GM21423 (cell line): ENCODE measurements at regions not wholly inside any gene's neighbourhood (a gene's known extent, or its start where the extent isn't known, plus 50 kb on each side); places are given as distances from the start of the nearest gene placed in this dataset.
A peak's percentile ranks its signal among the peaks of the same experiment; 100 is the strongest.
"Not testable (repeated sequence)": the region's sequence is repeated elsewhere in the genome, so short reads cannot be mapped to it uniquely, and the experiment has no call there.

ENCODE experiments used
- ATAC-seq: cut with Tn5 transposase; IDR thresholded peaks from one replicate; pipeline ENCODE4 v1.9.1; 2021; ENCODE audit warnings: mild to moderate bottlenecking, moderate library complexity; ENCODE audit not compliant: unreplicated experiment

DNA sequence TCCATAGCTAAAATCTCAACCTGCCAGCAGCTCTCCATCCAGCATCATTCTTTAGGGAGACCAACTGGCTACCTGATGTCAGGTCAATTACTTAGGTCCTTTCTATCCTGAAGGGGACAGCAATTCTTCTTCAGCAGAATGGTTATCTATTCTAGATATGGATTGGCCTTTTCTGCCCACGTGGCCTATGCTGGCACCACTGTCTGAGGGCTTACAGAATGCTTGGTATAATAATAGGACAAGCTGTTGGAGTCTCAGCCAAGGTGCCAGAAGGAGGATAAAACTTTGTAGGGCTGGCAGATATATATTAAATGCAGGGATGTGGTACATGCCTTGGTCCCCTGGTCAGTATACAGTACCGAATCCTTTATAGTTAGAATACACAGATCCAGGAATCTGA lies 89.8 kb upstream of the C1GALT1C1 start:
- ATAC-seq: no peak

DNA sequence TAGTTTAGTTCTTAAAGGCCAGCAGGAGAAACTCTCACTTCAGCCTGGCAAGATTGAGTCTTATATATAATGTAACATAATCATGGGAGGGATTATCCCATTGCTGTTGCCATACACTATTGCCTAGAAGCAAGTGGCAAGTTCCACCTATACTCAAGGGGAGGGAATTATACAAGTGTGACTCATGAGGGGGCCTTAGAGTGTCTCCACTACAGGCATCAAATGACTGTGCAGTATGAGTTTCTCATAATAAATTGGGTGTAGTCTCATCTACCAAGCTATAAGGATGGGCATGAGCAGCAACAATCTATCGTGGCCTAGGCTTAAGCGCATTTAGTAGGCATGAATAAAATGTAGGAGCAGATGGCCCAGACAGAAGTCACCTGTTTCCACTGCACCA lies 89.1 kb upstream of the C1GALT1C1 start:
- ATAC-seq: no peak

GRCh38 chrX:120702337-120702736 lies 72.5 kb upstream of the C1GALT1C1 start:
- not testable (repeated sequence) for ATAC-seq

- ATAC-seq: peak; percentile 86
Measured at GRCh38 chrX:120697053-120697452, 67.2 kb upstream of the C1GALT1C1 start.

- ATAC-seq: no peak
Measured at GRCh38 chrX:120692319-120692718, 62.5 kb upstream of the C1GALT1C1 start.

DNA sequence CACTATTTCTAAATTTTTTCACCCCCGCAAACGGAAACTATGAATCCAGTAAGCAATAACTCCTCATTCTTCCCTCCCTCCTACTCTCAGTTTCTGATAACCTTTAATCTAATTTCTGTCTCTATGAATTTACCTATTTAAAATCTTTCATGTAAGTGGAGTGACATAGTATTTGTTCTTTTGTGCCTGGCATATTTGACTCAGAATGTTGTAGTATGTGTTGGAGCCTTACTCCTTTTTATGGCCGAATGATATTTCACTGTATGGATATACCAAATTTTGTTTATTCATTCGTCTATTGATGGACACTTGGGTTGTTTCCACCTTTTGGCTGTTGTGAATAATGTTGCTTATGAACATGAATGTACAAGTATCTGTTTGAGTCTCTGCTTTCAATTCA lies 61.1 kb upstream of the C1GALT1C1 start:
- no peak for ATAC-seq

DNA sequence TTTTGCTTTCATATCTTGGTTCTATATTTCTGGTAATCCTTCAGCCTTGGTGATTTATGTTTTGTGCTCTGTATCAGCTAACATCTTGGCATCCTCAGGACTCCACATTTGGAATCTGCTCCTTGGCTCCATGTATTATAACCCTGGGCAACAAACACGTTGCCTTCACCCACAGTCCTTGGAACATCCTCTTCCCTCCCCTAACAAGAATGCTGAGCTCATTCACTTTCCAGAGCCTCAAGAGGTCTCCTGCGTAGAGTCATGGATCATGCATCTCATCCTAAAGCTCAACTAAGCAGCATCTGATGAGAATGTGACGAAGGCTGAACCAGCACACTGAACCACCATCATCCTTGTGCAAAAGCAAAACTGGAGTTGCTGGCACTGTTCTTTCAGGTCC lies 60.5 kb upstream of the C1GALT1C1 start:
- no peak for ATAC-seq

DNA sequence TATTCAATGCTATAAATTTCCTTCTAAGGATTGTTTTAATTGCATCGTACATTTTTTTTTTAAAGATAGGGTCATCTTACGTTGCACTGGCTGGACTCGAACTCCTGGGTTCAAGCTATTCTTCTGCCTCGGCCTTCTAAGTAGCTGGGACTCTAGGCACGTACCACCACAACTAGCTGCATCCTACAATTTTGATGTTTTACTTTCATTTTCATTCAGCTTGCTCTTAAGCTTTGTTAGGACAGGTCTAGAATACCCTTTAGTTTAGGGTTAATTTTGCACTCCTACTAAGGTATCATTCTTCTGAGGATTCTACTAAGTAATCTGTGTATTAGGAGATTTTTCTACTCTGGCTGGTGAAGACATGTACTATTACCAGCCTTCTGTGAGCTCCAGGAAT lies 50.2 kb upstream of the C1GALT1C1 start:
- no peak for ATAC-seq
